ENCODE measurements at regions not wholly inside any gene's neighbourhood (a gene's known extent, or its start where the extent isn't known, plus 50 kb on each side); places are given as distances from the start of the nearest gene placed in this dataset.

DNA sequence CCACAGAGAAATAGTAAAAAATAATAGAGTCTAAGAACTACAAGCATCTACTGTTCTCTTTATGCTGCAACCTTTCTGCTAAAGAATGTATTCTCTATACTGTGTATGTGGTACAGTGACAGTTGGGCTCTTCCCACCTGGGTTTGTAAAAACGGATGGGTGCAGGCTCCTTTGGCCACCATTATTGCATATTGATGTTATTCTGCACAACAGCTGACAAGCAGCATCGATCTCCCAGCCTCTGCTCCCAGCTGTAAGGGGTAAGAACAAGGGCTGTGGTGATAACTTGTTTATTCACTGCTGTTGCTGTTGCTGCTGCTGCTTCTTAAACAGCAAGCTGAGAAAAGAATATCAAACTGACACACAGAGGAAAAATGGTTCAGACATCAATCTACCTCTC is 56.1 kb downstream of the KCNRG start:
- no peak for DNase-seq (ENCODE audit: low spot score)

GRCh38 chr13:50072676-50073075 is 57.4 kb downstream of the KCNRG start:
- DNase-seq (ENCODE audit: low spot score) = no peak

DNA sequence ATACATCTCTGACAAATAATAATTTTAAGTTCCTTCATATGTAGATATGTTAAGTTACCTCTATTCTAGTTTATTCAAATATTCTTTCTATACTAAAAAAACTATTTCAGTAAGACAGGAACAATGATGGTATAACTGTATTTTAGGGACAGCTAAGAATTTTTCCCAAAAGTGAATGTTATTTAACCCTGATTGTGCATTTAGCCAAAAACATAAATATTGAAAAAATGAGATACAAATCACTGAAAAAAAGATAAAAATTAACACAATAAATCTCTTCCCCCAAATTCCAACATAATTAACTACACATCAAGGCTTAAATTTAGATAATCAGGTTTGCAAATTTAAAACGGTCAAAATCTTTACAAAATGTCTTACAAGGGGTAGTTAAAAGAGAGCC is 58.1 kb downstream of the KCNRG start:
- no peak for DNase-seq (ENCODE audit: low spot score)

DNA sequence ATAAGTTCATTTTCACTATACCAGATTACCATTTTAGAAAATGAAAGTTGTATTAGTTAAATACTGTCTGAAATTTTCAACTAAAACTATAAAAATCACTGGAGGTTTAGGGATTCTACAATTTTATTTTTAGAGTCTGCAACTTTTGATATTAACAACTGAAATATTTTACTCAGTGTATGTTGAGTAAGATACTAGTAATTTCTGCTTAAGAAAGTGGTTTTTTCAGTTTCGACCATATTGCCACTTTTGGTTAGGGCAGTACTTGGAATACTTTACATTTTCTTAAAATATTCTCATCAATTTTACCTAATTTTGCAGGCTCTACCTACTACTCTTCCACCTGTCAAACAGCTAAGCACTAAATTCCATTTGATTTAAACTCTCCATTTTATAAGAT is 59.6 kb downstream of the KCNRG start:
- no peak for DNase-seq (ENCODE audit: low spot score)

- DNase-seq (ENCODE audit: low spot score) = no peak
Measured at GRCh38 chr13:50075619-50076097, 60.4 kb downstream of the KCNRG start.

DNA sequence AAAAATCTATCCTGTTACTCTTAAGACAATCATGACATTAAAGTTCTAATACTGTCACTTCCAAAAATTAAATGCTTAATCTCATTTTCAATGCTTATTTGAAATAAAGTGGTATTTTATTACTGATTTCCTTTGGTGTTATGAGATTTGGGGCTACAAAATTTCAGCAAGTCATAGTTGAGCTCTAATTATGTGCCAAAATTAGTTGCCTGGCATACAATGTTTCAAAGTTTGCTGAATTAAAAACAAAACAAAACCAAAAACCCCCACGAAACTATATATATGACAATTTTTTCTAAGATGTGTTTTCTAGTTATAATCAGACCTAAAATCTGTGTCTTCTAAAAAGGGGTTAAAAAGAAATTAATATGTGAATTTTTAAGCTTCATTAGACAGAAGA is 62.2 kb downstream of the KCNRG start:
- no peak for DNase-seq (ENCODE audit: low spot score)

- DNase-seq (ENCODE audit: low spot score) = no peak
Measured at GRCh38 chr13:50078231-50078894, 63.1 kb downstream of the KCNRG start.

DNA sequence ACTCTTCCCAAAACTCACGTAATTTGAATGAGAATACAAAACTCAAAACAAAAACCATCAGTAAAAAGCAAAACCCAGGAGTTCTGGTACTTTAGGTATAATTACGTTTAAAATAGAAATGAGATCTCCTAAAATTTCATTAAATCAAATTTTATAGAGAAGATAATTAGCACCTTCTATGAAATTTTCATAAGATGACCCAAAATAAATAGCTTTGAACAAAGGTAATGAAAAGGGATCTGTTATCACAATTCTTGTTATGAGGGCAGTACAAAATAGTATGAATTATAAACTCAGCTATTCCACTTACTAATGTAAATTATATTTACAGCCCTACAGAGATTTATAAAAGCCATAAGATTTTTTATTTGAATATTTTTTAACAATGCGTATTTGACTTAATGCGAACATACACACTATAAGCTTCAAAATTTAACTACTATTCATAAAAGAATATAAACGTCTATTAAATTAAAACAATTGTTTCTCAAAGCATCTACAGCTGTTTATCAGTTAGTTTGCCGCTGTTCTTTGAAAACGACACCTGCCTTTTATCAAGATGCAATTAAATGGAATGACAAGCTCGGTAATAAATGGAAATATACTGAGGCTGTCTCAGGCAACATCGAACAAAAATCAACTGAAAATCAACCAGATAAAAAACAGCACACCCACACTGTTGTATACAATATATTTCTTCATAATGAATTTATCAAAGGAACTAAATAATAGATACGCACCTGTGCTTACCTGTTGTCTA is 63.8 kb downstream of the KCNRG start:
- no peak for DNase-seq (ENCODE audit: low spot score)

DNA sequence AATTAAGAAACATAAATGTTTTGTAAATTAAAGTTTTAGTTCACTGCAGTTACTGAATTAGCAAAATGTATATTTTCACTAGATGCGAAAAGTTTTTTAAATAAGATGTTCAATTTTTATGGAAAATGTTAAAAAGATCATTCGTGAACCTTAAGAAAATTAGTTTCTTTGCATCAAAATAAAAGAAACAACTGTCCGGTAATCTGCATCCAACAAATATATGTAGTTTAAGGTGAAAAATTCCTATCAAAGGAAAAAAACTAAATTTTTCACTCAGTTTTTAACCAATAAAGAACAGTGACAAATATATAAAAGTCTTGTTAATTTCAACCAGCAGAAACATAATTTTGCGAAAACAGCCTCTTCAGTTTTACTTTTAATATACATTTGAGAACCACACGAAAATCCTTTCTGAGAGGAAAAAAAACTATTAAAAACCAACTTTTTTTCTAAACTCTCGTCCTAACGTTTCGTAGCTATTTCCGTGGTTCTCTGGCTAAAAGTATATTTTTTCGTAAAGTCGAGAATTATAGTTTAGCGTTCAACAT is 64.5 kb downstream of the KCNRG start:
- no peak for DNase-seq (ENCODE audit: low spot score)

- DNase-seq (ENCODE audit: low spot score) = peak; percentile 51
Measured at GRCh38 chr13:50080203-50080910, 65.1 kb downstream of the KCNRG start.

GRCh38 chr13:50080911-50081678 is 65.9 kb downstream of the KCNRG start:
- DNase-seq (ENCODE audit: low spot score) = peak; percentile 53

DNA sequence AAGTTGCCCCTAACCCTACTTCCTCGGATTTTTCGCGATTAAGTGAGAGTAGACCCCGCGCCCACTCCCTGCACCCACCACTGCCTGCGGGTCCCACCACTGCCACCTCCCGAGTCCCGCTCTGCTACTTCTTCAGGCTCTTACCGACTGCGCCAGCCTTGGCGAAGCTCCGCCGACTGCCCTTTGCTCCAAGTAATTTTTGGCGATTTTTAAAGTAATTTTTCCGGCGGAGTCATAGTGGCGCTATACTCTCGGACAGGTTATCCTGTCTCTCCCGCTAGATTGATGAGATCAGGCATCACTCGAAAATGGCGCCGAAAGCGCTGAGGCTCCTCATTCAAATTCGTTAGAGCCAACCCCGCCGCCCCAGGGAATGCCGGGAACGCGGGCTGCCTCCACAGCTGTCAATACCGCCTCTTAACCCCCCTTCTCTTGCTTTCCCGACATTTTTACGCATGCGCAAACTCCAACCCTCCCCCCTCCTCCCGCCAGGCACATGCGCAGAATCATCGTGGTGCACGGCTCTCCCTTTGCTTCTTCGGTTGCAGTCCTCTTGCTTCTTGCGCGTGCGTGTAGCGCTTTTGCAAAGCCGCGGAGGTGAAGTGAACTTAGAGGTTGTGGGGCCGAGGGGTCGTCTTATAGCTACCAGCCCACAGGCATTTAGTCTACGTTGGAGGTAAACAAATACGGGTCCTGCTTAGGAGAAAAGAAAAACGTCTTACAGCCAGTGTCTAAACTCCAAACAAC is 66.6 kb downstream of the KCNRG start:
- DNase-seq (ENCODE audit: low spot score) = peak; percentile 99

DNA sequence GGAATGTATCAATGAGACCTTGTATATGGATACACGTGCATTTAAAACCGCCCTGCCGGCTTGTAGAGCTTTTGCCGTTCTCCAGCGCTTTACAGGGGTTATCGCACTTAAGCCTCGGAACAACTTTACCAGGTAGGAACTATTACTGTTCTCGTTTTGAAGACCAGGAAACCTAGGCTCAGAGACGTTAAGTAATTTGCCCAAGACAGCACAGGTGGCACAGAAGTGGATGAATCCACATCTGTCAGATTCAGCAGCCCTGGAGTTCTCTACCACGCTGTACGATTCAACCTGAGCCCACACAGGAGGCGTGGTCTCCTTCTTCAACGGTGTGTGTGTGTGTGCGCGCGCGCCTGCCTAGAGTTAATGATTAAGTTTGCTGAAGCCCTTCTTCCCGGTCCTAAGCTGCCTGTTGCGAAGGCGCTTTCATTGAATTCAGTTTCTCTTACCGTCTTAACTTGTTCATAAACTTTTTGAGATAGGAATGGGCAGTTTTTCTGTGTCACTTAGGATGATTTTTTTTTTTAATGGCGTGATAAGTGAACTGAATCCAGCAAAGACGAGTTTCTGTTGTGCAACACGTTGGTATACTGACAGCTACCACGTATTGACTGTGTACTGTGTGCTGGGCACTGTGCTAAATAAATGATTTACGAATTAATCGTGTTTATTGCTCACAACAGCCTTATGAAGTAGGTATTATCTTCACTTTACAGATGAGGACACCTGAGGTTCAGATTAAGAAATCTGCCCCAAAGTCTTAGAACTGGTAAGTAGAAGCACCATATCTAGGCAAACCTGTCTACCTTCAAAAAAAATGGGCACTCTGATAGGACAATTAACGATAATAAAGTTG is 67.4 kb downstream of the KCNRG start:
- peak; percentile 95 for DNase-seq (ENCODE audit: low spot score)

DNA sequence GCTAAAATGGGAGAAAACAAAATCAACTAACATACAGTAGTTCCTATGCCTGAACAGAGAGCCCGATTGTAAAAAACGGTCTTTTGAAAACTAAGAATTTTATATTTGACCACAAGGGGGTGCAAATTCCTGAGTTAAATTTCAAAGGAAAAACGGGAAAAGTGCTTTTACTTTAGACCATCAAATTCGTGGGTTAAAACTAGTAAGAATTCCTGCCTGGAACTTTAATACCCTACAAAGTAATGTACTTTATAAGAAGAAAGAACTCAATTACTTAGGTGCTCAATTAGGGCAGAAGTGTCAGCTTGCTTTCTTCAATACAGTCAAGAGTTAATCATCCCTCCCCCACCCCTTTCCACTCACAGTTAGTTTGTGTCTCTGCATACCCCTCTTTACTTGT is 69.8 kb downstream of the KCNRG start:
- peak; percentile 53 for DNase-seq (ENCODE audit: low spot score)

GRCh38 chr13:50089633-50090032 is 74.4 kb downstream of the KCNRG start:
- no peak for DNase-seq (ENCODE audit: low spot score)

DNA sequence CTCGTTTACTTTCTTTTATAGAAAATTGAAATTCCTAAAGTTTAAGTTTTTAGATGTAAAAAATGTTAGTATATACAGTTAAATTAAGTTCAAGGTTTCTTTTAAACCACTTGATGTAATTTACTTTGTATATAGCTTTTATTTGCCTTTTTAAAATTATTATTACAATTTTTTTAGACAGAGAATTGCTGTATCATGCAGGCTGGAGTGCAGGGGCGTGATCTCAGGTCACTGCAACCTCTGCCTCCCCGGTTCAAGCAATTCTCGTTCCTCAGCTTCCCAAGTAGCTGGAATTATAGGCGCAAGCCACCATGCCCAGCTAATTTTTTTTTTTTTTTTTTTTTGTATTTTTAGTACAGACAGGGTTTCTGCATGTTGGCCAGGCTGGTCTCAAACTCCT is 75.0 kb downstream of the KCNRG start:
- DNase-seq (ENCODE audit: low spot score) = no peak

DNA sequence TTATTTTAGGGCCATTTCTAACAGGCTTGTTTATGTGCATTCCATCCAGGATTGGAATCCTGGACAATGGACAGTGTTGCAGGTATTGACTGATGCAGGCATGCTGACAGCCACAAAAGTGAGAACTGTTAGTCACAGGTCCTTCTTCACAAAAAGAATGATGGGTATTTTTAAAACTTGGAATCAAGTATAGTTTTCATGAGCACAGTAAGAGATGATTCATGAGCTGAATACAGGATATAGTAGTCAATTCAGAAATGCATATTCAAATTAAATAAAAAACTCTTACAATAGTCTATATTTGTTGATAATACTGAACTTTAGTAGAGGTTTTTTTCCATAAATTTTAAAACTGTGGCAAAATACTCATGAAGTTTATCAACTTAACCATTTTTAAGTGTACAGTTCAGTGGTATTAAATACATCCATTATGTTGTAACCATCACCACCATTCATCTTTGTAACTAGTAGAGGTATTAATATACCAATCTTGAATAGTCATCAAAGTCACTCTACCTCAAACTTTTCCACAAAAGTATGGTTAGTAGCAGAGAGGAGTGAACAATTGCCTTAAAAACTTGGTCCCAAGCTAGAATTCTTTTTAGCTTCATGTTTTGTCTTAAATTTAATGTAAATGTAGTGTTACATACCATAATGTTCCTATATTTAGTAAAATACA is 79.5 kb downstream of the KCNRG start:
- peak; percentile 45 for DNase-seq (ENCODE audit: low spot score)

GRCh38 chr13:50098693-50099092 is 83.4 kb downstream of the KCNRG start:
- DNase-seq (ENCODE audit: low spot score) = no peak

- DNase-seq (ENCODE audit: low spot score) = no peak
Measured at GRCh38 chr13:50099473-50099872, 84.2 kb downstream of the KCNRG start.

- no peak for DNase-seq (ENCODE audit: low spot score)
Measured at GRCh38 chr13:50101590-50101989, 86.3 kb downstream of the KCNRG start.

Measured in kidney tubule cell (primary cell).